ENCODE measurements at regions not wholly inside any gene's neighbourhood (a gene's known extent, or its start where the extent isn't known, plus 50 kb on each side); places are given as distances from the start of the nearest gene placed in this dataset.

- DNase-seq = peak; percentile 58
Observed at GRCh38 chr4:52234561-52235440, 183.7 kb downstream of the SPATA18 start.

GRCh38 chr4:52235552-52236201 is 184.6 kb downstream of the SPATA18 start:
- no peak for DNase-seq

DNA sequence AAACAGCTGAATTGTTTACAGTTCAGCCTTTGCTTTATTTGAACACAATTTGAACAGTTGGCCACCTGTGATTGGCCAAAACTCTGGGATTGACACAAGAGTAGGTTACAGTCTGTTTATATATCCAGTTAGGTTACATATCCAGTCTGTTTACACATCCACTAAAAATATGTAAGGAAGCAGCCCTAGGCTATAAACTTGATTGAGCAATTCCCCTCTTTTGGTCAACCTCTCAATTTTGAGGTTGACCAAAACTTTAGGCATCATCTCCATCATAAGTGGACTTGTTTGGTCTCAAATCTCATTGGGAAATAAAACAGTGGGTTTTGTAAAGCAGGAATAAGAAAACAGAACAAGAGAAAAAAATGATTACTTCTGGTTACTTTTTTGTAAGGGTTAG is 190.8 kb downstream of the SPATA18 start:
- no peak for DNase-seq

DNA sequence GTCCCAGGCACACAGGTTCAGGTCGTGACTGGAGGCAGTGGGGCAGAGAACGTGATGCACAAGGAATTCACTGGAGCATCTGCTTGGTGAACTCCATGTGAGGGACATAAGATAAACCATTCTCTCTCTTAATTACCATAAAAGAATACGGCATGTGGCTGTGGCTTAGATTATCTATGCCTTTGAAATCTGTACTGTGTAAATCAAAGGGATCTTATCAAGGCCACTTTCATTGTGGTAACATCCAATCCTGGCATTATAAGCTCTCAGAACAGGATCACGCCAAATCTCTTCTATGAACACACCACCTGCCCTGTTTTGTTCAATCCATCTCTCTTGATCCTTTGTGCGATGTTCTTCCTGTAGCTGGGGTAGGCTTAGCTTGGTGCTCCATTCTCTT is 192.3 kb downstream of the SPATA18 start:
- DNase-seq = no peak

GRCh38 chr4:52244103-52244775 is 193.1 kb downstream of the SPATA18 start:
- no peak for DNase-seq

DNA sequence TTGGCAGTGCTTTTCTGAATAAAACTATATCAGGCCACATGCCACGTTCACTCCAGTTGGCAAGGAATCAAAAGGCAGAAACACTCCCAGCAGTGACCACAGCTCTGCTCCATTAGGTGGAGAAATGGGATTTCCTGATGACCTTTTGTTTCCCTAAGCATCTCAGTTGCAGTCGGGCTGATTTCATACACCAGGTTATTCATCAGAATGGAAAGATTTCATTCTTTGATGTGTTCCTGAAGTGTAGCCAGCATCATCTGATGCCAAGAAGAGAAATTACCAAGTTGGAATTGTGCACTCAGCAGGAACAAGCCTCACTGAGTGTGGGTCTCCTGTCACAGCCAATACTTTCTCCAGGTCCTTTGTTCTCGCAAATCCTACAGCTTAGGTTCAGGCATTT is 193.7 kb downstream of the SPATA18 start:
- no peak for DNase-seq

DNA sequence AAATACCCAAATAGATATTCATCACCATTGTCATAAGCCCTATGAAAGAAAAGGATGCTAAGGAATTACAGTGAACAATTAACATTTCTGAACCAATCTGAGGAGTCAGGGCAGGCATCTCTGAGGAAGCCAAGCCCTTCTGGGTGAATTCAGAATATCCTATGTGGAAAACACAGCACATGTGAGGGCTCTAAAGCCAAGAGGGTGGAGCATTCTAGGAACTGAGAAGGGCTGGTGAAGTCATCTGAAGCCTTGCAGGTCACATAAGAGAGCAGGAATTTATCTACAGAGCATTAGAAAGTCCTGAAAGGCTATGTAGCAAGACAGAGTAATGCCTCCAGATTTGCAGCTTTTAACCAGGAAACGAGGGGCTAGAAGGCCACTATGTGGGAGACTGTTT is 195.7 kb downstream of the SPATA18 start:
- no peak for DNase-seq

DNA sequence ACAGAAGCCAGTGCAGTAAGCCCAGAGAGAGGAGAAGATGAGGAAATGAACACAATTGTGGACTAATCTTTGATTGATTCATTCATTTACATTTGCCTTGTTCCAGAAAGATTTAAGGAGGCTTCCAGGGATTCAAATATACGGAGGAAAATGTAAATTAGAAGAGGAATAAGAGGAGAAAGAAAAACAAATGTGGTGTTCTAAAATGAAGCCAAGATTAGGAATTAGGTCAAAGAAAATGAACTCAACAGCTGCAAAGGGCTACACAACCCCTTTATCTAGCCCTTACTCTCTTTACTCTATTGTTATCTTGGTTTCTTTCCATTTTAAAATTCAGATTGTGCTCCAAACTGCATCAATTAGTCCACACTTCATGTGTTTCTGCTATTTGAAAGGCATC is 196.8 kb downstream of the SPATA18 start:
- no peak for DNase-seq

GRCh38 chr4:52248820-52249219 is 197.7 kb downstream of the SPATA18 start:
- DNase-seq = peak; percentile 65

DNA sequence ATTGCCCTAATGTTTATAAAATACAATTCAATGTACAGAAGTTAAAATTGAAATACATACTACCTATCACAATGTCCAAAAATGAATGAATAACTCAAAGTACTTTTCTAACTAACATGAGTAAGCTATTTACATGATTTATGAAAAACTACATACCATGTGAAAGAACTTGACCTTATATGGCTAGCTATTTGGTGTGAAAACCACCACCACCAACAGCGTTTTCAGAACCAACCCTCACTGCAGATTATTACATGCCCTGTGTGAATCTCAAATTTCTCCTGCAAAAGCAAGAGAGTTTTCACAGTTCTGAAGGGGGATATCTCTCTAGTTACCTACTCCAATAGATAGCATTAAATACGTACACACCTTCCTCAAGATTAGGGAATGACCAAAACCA is 198.5 kb downstream of the SPATA18 start:
- peak; percentile 56 for DNase-seq

- DNase-seq = peak; percentile 70
Observed at GRCh38 chr4:52250154-52250553, 199.1 kb downstream of the SPATA18 start.

DNA sequence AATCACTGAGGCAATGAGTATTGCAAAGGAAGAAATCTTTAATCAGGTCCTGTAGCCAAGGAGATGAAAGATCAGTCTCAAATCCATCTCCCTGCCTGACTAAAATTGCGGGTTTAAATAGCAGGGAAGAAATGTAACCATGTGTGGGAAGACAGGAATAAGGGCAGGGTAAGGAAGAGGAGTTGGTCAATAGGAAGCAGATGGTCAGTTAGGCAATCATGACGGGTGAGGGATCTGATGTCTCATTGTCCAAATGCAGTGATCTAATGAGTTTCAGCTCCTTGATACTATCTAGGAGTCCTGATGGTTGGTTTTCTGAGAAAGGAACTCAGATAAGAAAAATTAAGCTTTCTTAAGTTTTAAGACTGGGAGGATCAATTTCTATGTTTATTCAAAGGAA is 200.8 kb downstream of the SPATA18 start:
- no peak for DNase-seq

DNA sequence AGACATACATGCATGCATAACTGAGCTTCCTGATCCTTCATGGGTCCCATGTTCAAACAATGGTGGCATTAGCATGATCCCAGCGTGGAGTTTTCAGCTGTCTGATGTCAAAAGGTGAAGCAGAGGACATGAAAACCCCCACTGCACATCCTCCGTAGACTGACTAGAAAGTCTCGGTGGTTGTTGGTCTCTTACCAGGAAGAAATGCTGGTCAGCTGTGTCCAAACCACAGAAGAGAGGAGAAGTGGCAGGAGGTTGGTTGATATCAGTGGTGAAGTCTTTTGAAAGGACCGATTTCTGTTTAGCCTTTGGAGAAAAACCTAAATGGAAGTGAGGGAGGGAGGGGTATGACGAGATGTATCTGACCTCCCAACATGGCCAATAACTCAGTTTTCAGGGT is 201.9 kb downstream of the SPATA18 start:
- DNase-seq = no peak

DNA sequence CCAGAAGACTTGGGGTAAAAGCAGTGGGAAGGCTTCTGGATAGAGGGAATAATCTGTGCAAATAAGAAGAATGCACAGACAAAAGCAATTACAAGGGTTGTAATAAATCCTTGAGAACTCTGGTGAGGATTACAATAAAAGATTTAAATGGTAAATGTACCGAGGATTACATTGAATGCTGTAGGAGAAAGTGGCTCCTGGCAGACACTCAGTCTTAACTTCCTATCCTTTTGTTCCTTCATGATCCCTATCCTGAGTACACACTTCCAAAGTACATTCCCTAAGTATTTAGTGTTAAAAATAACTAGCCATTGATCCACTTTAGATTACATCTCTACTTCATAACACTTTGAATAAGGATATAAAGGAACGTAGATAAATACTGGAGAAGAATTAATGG is 205.4 kb downstream of the SPATA18 start:
- no peak for DNase-seq

DNA sequence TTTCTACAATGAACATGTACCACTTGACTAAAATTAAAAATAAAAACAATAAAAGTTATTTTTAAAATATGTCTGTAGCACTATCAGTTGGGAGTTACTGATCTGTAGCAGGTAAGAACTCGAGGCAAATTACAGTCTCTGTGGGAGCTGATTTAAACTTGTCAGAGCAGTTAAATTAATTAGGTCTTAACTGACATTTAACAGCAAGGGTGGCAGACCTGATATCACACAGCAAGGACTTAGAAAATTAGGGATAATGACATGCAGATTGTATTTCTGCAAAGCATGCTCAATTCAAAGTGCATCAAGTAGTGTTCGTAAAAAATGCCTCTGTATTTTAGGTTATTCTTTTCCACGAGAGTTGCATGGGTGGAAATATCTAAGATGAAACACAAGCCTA is 208.9 kb downstream of the SPATA18 start:
- no peak for DNase-seq

- no peak for DNase-seq
Observed at GRCh38 chr4:52260514-52261210, 209.6 kb downstream of the SPATA18 start.

- peak; percentile 14 for DNase-seq
Observed at GRCh38 chr4:52263607-52264006, 212.5 kb downstream of the SPATA18 start.

GRCh38 chr4:52265781-52266525 is 214.8 kb downstream of the SPATA18 start:
- no peak for DNase-seq

DNA sequence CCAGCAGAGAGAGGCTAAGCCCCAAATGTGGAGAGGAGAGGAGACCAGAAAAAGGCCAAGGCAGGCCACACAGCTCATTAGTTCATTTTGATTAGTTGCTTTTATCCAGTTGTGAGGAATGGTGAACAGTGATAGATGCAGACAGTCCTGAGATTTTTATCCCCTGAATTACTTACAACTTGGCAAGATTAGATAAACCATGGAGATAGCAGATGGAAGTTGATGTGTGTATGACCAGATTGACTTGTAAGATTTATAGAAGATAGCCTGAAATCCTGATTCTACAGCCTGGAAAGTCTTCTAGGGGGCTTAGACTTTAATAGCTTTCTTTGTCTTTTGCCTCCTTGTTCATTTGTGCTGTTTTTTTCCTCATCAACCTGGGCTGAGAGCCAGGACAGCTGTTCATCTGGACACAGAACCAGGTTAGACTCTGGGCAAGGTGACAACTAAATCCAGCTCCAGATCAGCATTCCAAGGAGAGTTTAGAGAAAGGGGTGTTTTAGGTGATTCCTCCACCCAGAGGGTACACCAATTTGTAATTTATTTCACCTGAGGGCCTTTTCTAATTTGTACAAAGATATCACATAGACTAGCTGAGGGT is 215.5 kb downstream of the SPATA18 start:
- no peak for DNase-seq

DNA sequence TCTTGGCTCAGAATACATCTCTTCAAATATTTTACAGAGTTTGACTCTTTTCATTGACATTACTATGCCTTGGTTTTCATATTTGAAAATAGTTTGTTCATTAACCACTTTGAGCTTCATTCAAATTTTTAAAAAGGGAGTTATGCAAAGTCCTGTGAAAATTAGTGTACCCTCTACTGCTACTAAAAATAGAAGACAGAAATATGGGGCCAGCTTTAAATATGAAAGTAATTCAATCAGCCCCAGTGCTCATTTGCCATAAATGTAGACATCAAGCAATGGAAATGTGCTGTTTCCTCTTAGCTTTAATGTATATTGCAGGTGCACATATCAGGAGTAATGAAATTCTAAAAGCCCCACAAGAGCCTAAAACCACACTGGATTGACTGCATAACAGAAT is 218.7 kb downstream of the SPATA18 start:
- DNase-seq = no peak

GRCh38 chr4:52273885-52274284 is 222.8 kb downstream of the SPATA18 start:
- DNase-seq = no peak

- DNase-seq = no peak
Observed at GRCh38 chr4:52288212-52288855, 237.2 kb downstream of the SPATA18 start.
